OCI-LY1 (cell line): ENCODE measurements at regions not wholly inside any gene's neighbourhood (a gene's known extent, or its start where the extent isn't known, plus 50 kb on each side); places are given as distances from the start of the nearest gene placed in this dataset.

Experiments used
- EZH2 ChIP-seq: fragments of 200-600 bp; sonication (generic), shearing (Covaris generic); IDR thresholded peaks from 2 replicates; pipeline ENCODE4 v1.8.0; 2017; ENCODE audit warnings: borderline replicate concordance, mixed run types, mild to moderate bottlenecking, antibody characterized with exemption, low read length, moderate library complexity, mixed read lengths
- TF ChIP-seq, protein P1 (sequence below): fragments of 200-600 bp; sonication (generic), shearing (Covaris generic); IDR thresholded peaks from 2 replicates; pipeline ENCODE4 v1.5.1; 2017; ENCODE audit warnings: mild to moderate bottlenecking, antibody characterized with exemption, low read length, moderate library complexity, mixed read lengths

DNA sequence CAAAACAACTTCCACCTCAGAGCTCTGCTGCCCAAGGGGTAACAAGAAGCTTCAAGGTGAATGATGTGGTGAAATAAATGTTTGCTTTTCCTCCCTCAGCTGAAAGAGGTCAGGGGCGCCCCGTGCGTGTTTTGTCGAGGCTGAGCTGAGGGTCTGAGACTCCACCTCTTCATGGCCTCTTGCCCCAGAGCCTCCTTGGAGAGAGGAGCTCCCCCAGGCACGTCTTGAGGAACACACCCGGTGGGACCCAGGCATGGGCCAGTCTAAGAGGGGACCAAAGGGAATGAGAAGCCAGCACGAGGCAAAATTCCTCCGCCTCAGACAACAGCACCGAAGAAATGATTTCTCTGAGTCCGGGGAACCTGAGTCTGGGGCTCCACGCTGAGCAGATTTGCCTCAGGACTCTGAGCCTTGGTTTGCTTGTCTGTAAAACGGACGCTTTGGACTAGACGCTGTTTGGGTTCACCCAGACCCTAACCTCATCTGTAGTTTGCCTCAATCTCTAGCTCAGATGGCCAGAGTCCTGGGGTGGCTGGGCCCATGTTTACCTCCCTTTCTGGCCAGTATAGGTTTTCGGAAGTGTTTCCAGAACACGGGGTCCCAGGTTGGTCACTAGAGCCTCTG lies 56.4 kb upstream of the ODC1 start:
- TF ChIP-seq, protein P1, sequence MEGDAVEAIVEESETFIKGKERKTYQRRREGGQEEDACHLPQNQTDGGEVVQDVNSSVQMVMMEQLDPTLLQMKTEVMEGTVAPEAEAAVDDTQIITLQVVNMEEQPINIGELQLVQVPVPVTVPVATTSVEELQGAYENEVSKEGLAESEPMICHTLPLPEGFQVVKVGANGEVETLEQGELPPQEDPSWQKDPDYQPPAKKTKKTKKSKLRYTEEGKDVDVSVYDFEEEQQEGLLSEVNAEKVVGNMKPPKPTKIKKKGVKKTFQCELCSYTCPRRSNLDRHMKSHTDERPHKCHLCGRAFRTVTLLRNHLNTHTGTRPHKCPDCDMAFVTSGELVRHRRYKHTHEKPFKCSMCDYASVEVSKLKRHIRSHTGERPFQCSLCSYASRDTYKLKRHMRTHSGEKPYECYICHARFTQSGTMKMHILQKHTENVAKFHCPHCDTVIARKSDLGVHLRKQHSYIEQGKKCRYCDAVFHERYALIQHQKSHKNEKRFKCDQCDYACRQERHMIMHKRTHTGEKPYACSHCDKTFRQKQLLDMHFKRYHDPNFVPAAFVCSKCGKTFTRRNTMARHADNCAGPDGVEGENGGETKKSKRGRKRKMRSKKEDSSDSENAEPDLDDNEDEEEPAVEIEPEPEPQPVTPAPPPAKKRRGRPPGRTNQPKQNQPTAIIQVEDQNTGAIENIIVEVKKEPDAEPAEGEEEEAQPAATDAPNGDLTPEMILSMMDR, result no peak
- no peak for TF ChIP-seq EZH2
